ENCODE measurements at regions not wholly inside any gene's neighbourhood (a gene's known extent, or its start where the extent isn't known, plus 50 kb on each side); places are given as distances from the start of the nearest gene placed in this dataset.
"Not testable (repeated sequence)": the region's sequence is repeated elsewhere in the genome, so short reads cannot be mapped to it uniquely, and the experiment has no call there.

DNA sequence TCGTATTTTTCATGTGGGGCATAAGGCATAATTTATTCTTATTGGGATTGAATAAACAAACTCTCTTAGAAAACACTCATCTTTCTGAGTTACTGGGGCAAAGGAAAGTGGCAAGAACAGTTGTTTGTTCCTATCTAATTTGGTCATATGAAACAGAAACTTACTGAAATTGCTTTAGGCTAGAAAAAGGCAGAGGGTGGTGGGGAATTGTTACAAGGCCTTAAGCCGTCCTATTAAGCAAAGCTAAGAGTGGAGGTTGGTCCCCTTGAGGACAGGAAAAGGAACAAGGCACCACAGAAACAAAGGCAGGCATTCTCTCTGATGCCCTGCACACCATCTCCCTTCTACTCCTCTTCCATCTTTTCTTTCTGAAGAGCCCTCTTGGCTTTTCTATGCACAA lies 830.9 kb downstream of the EDEM1 start:
- TF ChIP-seq, protein P1, sequence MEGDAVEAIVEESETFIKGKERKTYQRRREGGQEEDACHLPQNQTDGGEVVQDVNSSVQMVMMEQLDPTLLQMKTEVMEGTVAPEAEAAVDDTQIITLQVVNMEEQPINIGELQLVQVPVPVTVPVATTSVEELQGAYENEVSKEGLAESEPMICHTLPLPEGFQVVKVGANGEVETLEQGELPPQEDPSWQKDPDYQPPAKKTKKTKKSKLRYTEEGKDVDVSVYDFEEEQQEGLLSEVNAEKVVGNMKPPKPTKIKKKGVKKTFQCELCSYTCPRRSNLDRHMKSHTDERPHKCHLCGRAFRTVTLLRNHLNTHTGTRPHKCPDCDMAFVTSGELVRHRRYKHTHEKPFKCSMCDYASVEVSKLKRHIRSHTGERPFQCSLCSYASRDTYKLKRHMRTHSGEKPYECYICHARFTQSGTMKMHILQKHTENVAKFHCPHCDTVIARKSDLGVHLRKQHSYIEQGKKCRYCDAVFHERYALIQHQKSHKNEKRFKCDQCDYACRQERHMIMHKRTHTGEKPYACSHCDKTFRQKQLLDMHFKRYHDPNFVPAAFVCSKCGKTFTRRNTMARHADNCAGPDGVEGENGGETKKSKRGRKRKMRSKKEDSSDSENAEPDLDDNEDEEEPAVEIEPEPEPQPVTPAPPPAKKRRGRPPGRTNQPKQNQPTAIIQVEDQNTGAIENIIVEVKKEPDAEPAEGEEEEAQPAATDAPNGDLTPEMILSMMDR (conservative IDR thresholded peaks at IDR 0.05; ENCODE audit: low read length) = no peak
- H3K4me3 ChIP-seq (ENCODE audit: low read length) = no peak overlapping the region
- no peak for DNase-seq (ENCODE audit: low read depth)

DNA sequence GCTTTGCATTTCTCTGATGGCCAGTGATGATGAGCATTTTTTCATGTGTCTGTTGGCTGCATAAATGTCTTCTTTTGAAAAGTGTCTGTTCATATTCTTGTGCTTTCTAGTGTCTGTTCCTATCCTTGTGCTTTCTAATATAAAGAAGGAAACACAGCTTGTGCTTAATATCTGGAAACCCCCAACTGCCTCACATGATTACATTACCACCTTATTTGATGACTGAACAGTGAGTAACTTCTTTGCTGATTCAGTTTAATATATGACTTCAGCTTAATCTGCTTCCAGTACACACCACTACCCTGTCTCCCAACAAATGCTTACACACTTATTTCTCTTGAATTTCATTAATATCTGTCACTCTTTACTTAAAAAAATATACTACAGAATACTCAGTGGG lies 835.1 kb downstream of the EDEM1 start:
- DNase-seq (ENCODE audit: low read depth) = no peak
- no peak overlapping the region for H3K4me3 ChIP-seq (ENCODE audit: low read length)
- TF ChIP-seq, protein P1 (conservative IDR thresholded peaks at IDR 0.05; ENCODE audit: low read length) = no peak

DNA sequence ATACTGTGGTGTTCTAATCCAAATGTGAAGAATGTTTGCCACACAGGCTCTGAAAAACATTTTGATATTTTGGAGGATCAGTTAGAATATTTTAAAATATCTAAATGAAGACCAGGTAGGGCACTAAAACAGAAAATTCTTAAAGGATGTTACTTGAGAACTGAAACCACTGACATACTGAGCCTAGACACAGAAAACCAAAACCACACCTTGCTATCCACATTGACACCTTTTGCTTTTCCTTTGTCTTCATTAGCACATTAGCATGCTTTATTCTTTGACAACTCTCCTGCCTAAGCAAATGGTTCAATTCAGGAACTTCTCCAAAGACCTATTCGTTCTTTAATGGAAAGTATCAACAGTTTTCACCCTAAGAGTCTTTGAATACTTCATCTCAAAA lies 835.9 kb upstream of the GRM7 start:
- TF ChIP-seq, protein P1 (conservative IDR thresholded peaks at IDR 0.05; ENCODE audit: low read length) = no peak
- DNase-seq (ENCODE audit: low read depth) = no peak
- no peak overlapping the region for H3K4me3 ChIP-seq (ENCODE audit: low read length)

DNA sequence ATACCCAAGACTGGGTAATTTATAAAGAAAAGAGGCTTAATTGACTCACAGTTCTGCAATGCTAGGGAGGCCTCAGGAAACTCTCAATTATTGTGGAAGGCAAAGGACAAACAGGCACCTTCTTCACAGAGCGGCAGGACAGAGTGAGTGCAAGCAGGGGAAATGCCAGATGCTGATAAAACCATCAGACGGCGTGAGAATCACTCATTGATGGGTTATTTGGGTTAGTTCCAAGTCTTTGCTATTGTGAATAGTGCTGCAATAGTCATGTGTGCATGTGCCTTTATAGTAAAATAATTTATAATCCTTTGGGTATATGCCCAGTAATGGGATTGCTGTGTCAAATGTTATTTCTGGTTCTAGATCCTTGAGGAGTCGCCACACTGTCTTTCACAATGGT lies 830.3 kb upstream of the GRM7 start:
- not testable (repeated sequence) for DNase-seq (ENCODE audit: low read depth); H3K4me3 ChIP-seq (ENCODE audit: low read length)

DNA sequence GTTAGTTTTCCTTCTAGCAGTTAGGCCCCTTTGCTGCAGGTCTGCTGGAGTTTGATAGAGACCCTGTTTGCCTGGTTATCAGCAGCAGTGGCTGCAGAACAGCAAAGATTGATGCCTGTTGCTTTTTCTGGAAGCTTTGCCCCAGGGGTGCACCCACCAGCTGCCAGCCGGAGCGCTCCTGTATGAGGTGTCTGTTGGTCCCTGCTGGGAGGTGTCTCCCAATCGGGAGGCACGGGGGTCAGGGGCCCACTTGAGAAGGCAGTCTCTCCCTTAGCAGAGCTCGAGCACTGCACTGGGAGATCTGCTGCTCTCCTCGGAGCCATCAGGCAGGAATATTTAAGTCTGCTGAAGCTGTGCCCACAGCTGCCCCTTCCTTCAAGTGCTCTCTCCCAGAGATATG lies 825.3 kb upstream of the GRM7 start:
- DNase-seq (ENCODE audit: low read depth) = no peak
- TF ChIP-seq, protein P1 (conservative IDR thresholded peaks at IDR 0.05; ENCODE audit: low read length) = no peak

DNA sequence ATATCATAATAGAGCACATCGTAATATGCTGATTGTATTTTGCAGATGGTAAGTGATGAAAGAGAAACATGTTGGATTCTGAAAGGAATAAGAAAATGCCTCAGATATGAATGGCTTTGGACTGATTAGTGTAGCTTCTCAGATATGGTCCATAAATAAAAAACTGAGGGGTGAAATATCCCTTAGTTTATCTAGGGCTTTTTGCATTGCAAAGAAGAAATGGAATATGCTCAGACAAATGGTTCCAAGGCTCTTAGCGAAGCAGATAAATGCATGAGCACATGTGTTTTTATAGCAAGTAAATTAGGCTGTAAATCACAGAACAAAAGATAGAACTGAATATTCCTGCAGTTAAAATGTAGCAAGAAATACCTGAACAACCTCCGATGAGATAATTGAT lies 820.9 kb upstream of the GRM7 start:
- DNase-seq (ENCODE audit: low read depth) = no peak
- no peak overlapping the region for H3K4me3 ChIP-seq (ENCODE audit: low read length)
- TF ChIP-seq, protein P1 (conservative IDR thresholded peaks at IDR 0.05; ENCODE audit: low read length) = no peak

More for the DNA sequence above, 825.3 kb upstream of the GRM7 start:
- no peak overlapping the region for H3K4me3 ChIP-seq (ENCODE audit: low read length)

DNA sequence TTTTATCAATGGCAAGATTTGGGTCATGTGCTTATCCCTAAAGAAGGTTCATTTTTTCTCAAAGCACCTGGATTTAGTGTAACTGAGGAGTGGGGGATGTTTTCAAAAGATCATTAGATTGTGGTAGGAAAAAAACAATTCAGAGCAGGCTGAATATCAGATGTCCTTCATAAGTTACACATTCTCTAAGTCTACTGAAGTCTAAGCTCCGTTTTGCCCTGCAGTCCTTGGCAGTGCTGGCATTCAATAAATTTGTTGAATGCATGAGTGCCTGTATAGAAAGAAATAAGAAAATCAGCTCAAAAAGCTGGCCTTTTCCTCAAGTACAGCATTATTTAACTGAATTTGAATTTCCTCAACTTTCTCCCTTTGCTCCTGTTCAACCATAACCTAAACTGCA lies 819.0 kb upstream of the GRM7 start:
- no peak overlapping the region for H3K4me3 ChIP-seq (ENCODE audit: low read length)
- TF ChIP-seq, protein P1 (conservative IDR thresholded peaks at IDR 0.05; ENCODE audit: low read length) = no peak
- DNase-seq (ENCODE audit: low read depth) = no peak

DNA sequence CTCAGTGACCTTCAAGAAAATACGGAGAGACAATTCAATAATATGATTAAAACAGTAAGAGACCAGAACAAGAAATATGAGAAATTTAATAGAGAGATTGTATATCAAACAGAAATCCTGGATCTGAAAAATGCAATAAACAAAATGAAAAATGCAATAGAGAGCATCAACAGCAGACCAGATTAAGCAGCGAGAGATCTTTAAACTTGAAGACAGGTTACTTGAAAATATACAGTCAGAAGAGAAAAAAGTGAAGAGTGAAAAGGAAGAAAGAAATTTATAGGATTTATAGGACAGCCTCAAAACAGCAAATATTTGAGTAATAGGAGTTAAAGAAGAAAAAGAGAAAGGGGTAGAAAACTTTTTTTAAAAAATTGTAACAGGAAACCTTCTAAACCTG lies 813.9 kb upstream of the GRM7 start:
- TF ChIP-seq, protein P1 (conservative IDR thresholded peaks at IDR 0.05; ENCODE audit: low read length) = no peak
- H3K4me3 ChIP-seq (ENCODE audit: low read length) = no peak overlapping the region
- no peak for DNase-seq (ENCODE audit: low read depth)

Data from AG10803 (cell line).